HG03135 (cell line): ENCODE measurements at regions not wholly inside any gene's neighbourhood (a gene's known extent, or its start where the extent isn't known, plus 50 kb on each side); places are given as distances from the start of the nearest gene placed in this dataset.

Source experiments
- ATAC-seq: cut with Tn5 transposase; IDR thresholded peaks from one replicate; pipeline ENCODE4 v1.9.1; 2021; ENCODE audit warnings: mild to moderate bottlenecking, moderate library complexity; ENCODE audit not compliant: unreplicated experiment

DNA sequence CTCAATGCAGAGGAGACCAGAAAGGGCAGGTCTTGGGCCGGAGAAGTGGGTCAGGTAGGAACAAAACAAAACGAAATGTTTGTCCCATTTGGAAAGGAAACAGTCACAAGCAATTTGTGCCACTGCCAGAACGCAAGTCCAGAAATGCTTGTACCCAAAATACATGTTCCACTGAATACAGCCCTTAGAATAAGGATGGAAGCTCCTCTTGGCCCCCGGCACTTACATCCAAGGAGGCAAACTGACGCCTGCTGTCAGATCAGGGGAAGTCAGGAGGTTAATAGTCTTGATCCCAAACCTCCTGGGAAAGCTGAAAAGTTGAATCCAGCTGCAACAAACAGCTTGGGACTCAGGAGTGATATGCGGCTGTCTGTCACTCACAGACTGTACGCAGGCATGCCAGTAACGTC lies 75.9 kb upstream of the GALNT2 start:
- no peak for ATAC-seq

DNA sequence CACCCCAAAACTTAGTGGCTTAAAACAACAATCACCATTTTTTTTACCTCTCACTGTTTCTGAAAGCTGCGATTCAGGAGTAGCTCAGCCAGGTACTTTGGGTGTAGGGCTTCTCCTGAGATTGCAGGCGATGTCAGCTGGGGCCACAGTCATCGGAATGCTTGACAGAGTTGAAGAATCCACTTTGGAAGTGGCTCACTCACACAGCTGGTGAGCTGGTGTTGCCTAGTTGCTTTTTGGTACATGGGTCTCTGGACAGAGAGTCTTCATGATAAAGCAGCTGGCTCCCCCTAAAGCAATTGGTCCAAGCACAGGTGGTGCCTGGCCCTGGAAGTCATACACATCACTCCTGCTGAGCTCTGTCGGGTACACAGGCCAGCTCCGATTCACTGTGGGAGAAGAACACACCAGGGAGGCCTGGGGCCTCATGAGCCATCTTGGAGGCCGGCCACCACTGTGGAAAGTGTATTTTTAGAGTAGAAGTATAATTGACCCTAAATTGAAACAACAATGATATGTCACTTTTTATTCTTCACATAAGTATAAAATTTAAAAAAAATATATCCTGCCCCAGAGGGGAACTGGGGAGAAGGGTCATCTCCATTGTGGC lies 75.2 kb upstream of the GALNT2 start:
- ATAC-seq: no peak

DNA sequence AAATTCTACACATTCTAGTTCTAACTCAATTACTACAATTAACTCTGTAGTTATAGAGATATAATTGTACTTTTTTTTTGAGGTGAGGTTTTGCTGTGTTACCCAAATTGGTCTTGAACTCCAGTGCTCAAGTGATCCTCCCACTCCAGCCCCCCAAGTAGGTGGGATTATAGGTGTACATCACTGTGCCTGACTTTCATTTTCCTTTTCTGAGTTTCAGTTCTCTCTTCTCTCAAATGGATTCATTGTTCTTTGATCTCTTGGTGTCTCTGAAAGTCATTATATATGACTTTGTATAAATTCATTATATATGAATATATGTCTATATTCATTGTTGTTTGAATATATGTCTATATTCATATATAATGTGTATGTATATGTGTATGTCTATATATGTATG lies 74.0 kb upstream of the GALNT2 start:
- ATAC-seq: peak; percentile 71

- ATAC-seq: no peak
These were observed 73.1 kb upstream of the GALNT2 start for GRCh38 chr1:229993894-229994293.

DNA sequence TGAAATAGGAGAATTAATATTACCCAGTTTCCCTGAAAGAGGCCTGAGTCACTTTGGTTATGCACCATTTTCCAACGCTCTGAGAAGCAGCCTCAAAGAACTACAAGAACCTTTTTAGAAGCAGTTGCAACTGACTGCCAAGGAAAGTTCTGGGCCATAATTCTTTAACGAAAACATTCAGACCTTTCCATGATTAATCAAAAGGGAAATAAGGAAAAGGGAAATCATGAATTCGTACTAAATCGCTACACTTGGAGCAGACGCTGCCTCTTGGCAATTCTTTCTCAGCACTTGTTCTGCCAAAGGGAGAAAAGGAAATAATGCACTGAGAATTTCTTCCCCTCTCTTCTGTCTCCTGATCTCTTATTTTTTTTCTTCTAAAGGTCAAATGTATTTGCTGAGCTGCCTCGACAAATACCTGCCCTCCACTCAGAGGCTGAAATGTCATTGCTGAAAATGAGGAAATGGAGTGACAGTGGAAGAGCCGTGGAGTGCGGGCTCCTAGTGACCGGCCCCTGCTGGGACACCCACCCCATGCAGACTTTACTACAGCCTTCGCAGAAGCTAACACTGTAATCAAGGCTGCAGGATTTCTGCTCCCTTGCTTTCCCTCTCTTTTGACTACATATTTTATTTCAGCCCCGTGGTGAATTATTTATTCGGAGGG lies 67.9 kb upstream of the GALNT2 start:
- ATAC-seq: no peak

DNA sequence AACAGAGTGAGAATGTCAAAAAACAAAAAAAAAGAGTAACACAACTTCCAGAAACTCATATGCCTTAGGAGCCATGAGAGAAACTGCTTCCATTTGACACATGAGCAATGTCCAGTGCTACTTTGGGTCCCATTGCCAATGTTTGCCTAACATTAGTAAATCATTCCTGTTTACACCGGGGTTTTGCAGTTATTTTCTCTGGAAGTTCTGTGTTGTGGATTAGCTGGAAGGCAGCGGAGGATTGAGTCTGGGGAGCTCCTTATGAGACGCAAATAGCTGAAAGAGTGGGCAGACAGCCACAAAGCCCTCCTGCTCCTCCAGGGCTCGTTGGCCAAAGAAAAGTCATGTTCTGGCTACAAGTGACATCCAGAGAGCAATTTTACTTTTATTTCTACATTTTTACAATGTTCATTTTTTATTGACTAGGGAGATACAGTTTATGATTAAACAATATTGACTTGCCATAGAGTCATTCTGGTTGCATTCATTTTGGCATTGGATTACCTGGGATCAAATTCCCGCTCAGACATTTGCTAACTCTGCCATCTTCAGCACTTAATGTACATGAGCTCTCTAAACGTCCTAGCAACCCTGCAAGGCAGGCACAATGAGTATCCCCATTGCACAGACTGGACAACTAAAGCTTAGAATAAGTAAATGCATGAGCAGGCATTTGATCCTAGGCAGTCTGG lies 66.4 kb upstream of the GALNT2 start:
- ATAC-seq: no peak

DNA sequence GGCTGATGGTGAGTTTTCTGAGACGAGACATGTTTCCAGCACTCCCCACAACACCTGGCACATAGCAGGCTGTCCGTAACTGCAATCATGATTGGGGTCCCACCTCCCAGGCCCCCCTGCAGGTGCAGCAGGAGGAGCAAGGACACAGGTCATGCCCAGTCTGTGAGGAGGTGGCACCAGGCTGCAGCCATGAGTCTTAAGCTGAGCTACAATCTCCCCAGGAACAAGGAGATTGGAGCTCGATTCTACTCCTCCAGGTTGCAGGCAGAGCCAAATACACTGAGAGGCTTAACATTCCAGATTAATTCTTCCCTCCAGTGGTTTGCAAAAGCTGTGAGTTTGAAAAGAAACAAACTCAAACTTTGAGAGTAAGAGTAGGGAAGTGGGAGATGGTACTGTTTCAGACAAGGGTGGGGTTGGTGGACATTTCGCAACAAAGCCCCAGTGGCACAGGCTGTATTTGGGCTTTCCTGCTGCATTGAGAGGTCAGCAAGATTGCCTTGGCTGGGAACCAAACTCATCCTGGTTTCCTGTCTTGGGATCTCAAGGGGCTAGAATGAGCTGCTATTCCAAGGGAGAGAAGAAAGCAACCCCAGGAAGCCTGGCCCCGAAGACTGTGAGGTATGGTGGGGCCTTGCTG lies 64.8 kb upstream of the GALNT2 start:
- ATAC-seq: no peak

- ATAC-seq: no peak
These were observed 63.6 kb upstream of the GALNT2 start for GRCh38 chr1:230003409-230003808.

DNA sequence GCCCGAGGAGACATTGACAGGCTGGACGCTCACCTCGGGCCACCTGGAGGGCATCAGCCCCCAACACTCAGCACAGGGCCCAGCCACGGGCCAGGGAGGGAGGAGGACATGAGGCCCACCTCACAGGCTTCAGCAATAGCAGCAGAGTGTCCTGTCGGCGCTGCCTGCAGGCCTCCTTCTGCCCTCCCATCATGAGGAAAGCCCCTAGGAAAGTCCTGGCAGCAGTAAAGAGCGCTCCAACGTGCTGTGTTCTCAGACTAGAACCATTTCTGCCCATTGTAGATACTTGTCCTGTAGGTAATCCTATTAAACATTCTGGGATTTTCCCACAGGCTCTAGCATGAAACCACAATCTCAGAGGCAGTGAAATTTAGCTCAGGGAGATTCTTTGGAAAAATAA lies 62.0 kb upstream of the GALNT2 start:
- ATAC-seq: no peak

GRCh38 chr1:230008721-230009120 lies 58.3 kb upstream of the GALNT2 start:
- ATAC-seq: no peak

DNA sequence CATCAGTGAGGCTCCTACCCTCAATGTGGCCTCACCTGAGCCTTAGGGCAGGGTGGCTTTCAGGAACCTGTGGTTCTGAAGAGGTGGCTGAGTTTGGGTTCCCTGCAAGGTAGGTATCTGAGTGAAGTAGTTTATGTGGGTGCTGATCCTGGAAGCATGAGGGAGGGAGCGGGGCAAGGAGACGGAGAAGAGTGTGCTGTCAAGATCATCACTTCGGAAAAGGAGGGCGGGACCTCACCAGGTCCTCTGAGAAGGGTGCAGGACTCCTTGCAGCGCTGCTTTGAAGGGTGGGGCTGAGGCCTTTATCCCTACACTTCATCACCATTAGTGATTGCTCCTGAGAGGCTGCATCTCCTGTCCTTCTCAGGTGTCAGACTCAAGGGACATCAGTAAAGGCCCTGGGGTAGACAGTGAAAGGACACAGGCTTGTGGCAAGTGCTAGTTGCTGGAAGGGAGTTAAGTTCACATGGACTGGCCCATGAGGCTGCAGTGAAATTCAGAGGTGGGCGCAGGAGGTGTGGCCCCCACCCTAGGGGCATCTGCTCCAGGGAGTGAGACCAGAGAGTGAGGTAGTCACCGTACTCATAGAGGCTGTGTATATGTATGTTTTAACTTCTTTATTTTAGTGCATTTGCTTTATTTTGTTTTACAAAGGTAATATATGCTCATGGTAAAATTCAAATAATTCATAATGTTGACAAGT lies 57.3 kb upstream of the GALNT2 start:
- ATAC-seq: no peak

DNA sequence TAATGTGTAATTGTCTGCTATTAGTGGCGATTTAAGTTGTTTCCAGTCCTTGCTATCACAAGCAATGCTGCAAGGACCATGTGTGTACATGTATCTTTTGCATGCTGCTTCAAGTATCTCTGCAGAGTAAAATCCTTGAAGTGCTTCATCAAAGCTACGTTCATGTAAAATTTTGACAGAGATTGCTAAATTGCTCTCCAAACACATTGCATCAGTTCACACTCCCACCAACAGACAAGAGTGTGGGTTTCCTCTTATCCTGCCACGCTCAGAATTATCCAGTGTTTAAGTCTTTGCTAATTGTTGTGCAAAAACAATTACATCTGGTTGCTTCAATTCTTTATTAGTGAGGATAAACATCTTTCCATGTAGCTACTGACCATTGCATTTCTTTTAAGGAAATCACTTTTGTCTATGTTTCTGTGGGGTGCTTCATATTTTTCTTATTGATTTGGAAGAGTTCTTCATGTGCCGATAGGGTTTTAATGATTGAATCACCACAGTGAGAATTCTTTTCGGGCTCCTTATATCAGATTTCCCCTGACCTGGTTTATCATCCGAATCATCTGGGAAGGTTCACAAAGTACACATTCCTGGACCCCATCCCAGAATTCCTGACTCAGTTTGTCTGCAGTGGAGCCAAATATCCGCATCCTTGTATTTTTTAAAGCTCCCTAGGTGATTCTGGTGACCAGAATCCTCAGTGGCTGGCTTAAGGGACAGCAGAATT lies 56.3 kb upstream of the GALNT2 start:
- ATAC-seq: no peak

DNA sequence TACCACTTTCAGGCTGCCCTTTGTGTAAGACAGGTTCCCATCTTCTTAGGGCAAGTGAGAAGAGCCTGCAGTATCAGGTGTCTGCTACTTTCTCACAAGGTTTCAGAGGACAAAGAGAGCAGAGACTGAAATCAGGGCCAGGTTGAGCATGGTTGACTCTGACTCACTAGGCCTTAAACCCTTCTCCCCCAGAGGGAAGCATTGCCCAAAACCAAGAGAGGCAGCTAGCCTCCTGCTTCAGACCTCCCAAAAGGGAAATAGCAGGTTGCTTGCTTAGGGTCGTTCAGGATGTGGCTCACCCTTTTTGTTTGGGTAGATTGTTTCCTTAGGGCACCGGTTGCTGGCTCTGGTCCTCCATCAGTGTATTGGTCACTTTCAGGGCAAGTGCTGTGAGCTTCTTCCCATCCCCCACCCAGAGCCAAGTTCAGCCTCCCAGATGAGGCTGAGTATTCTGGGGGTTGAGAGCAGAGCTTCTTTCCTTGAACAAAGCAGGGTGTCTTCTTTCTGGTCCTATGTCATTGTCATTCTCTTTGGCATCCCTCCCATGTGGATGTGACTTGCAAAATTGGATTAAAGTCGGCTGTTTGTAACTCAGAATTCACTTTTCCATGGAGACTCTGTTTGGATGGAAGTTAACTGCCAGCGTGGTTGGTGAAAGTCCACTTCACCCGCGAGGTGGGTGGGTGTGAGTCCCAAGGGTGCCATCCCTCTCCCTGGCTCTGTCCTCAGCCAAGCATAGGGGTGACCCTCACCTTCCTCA lies 55.5 kb upstream of the GALNT2 start:
- ATAC-seq: no peak

DNA sequence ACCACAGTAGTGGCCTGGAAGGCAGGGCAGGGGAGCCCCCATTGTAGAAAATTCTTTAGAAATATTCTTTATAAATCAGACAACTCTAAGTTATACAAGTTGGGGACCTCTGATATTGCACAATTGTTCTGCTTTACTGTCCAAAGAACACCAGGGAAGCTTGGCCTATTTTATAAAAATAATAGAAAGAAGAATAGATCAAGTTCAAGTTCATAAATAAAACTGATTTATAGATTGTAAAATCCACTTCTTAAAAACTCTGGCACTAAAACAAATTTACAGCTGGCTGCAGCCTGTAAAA lies 55.0 kb upstream of the GALNT2 start:
- ATAC-seq: no peak

DNA sequence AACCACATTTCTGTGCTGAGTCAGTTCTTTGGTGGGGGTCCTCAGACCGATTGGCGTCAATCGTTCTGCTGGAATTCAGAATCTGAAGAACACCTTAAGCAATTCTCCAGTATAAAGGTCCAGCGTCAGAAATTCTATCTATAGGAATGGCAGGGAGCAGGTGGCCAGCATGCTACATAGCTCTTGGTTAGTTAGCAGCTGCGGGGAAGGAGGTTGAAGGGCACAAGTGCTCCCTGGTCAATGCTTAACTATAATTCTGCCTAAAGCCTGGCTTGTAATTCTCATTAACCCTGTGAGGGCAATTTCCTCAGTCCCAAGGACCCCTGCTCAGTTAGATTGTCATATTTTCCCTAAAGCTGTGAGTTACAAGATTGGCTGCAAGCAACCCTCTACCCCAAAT lies 54.3 kb upstream of the GALNT2 start:
- no peak for ATAC-seq

GRCh38 chr1:230016159-230016558 lies 50.9 kb upstream of the GALNT2 start:
- ATAC-seq: no peak
